NK-92 treated with Interleukin-12 subunit alpha and Interleukin-12 subunit beta, amount 100 ng/mL, for 24 hours (cell line): ENCODE measurements at regions not wholly inside any gene's neighbourhood (a gene's known extent, or its start where the extent isn't known, plus 50 kb on each side); places are given as distances from the start of the nearest gene placed in this dataset.

ENCODE experiments used
- DNase-seq: peaks from one replicate; lab custom pipeline; 2025; lab: John Stamatoyannopoulos, UW

DNA sequence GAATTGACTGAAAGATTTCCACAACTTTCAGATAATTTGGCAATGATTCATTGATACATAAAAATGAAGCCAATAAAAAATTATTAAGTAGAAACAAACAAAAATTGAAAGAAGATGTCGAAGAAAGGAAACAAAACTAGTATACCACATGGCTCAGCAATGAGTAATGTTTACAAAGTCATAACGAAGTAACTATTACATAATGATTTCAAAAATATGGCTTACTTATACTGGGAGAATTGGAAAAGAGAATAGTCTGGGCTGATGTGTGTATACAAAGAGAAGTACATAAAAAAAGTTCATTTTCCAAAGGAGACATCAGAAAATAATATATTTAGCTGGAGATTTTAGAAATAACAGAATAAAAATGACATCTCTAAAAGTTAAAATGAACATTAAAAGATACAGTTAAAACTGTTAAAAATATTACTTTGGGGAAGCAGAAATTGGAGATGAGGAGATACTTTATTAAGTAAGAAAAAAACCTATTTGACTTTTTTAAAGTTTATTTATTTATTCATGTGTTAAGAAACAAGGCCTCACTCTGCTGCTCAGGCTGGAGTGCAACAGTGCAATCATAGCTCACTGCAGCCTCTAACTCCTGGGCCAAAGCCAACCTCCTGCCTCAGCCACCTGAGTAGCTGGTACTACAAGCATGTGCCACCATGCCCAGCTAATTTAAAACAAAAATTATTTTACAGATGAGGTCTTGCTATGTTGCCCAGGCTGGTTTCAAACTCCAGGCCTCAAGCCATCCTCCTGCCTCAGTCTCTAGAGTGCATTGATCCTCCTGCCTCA lies 409.7 kb upstream of the PIK3C3 start:
- no peak for DNase-seq

GRCh38 chr18:41543815-41544214 lies 411.2 kb upstream of the PIK3C3 start:
- DNase-seq: no peak

GRCh38 chr18:41540237-41540871 lies 414.7 kb upstream of the PIK3C3 start:
- DNase-seq: no peak

DNA sequence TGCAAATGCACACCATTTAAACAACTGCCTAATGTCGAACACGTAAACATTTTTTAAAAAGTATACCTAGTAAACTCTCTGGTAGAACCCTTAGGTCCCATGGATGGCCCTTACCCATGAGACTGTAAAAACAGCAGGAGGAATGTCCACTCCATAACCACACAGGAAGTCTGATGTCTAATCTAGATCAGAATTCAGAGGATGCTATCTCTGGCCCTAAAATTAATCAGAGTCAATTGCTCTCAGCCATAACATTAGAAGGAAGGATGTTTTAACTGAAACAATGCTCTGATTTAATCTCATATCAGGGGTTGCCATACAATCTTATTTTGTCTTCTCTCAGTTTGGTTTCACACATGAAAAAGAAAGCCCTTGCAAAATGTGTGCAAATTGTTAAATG lies 416.3 kb upstream of the PIK3C3 start:
- no peak for DNase-seq

GRCh38 chr18:41537666-41538065 lies 417.4 kb upstream of the PIK3C3 start:
- no peak for DNase-seq

DNA sequence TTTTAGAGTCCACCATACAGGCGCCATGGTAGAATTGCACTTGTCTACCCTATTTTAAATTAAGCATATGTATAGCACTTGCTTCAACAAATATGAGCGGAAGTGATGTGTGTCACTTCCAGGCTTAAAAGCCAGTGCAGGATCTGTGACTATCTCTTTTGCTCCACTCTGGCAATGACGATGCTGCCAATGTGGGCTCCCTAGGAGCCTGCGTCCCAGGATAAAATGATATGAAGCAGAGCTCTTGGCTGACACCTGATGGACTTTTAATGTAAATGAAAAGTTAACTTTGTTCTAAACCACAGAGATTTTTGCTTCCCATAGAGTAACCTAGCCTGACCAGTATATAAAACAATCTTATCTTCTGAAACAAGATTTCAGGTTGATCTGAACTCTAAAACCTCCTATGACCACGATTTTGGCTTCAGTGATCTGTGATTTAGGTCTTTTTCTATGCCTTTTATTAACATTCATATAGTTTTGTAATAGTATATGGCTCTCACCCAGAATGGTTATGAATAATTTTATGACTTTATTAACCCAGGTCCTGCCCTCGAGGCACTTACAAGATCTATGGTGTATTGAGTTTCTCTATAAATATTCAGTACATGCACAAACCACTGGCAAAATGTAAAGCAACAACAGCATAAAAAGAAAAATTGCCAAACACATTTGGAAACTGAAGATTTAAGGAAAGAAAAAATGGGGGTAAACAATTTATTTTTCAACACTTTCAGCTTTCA lies 422.5 kb upstream of the PIK3C3 start:
- no peak for DNase-seq

GRCh38 chr18:41530970-41531369 lies 424.1 kb upstream of the PIK3C3 start:
- DNase-seq: no peak

DNA sequence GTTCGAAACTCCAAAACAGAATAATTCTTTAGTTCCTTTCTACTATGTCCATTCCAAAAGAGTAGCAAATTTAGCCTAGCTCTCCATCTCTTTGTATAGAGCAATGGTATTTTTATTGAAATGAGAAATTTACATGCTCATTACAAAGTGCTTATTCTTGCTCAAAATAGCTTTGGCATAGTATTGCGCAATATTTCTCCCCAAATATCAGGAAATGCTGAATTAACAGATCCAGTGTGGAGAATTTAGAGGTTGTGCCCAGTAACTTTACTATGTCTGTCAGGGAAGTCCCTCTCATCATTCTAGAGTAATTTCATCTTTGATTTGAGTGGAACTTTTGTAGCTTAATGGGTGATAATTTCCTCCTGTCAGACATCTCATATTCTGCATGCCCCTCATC lies 425.9 kb upstream of the PIK3C3 start:
- no peak for DNase-seq

DNA sequence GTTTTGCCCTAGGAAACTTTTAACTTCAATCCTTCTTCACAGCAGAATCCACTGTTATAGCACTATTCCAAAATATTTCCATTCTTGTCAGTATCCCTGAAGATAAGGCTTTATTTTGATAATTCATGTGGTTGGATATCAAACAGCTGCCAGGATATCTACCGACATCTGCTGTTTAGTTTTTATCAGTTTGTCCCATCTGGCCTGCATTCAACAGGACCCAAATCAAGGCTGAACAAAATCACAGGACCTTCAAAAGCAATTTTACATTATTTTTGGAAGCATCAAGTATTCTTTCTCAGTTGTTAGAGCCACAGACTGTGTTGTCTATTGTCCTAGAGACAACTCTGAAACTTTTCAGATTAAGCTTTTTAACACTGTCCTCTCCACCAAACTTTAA lies 429.0 kb upstream of the PIK3C3 start:
- DNase-seq: no peak

GRCh38 chr18:41524674-41525470 lies 430.2 kb upstream of the PIK3C3 start:
- no peak for DNase-seq

- DNase-seq: no peak
These were observed 437.9 kb upstream of the PIK3C3 start for GRCh38 chr18:41517142-41517541.

DNA sequence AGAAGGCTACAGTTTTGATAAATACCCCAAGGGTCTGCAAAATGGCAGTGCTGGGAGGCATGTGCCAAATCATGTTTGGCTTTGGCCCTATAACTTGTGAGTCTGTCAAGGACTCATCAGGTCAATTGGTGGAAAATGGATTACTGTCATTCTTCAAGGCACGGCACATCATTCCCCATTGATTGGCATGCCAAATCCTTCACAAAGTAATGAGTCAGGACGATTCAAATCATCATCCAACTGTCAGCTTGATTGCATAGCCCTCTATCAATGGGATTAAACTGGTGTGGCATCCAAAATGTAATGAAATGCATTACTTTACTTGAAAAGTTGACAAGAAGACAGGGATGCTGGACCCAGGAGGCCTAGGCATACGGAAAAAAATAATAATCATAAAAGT lies 441.6 kb upstream of the PIK3C3 start:
- DNase-seq: no peak

- DNase-seq: no peak
These were observed 450.7 kb upstream of the PIK3C3 start for GRCh38 chr18:41504316-41504715.

- no peak for DNase-seq
These were observed 453.2 kb upstream of the PIK3C3 start for GRCh38 chr18:41501848-41502247.

DNA sequence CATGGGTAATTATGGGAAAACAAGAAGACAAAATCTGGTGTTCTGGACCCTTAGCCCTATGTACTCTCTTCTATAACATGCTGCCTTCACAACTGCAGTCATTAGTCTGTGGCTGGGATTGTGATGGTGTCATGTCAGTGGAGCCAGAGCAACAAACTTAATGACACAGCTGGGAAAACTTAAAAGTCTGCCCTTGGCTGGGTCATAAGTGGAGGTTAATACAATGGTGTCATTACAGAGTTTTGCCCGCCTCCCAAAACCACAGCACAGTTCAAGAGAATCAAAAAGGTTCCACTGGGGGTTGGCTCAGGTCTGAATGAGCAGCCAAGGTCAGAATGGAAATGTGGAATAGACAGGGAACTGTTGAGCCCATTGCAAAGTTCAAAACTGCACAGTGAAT lies 455.7 kb upstream of the PIK3C3 start:
- DNase-seq: no peak

- DNase-seq: no peak
These were observed 464.2 kb upstream of the PIK3C3 start for GRCh38 chr18:41490861-41491260.

- DNase-seq: no peak
These were observed 468.5 kb upstream of the PIK3C3 start for GRCh38 chr18:41486575-41486974.

GRCh38 chr18:41484069-41484468 lies 471.0 kb upstream of the PIK3C3 start:
- DNase-seq: no peak

DNA sequence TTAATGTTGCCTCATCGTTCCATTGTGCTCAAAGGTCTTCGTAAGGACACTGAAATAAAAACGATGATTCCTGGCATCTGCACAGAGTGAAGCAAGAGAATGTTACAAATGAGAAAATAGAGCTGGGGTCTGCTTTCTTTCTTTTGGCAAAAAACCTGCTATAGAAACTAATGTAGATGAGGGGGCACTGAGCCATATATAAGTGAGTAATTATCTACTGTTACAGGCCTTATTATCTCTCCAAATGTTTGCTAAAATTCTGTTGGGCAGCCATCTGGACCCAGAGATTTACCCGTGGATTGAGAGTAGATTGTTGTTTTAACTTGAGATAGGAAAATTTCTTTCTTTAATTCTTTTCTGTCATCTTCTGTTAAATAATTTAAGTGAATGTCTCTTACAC lies 472.5 kb upstream of the PIK3C3 start:
- no peak for DNase-seq

- no peak for DNase-seq
These were observed 488.4 kb upstream of the PIK3C3 start for GRCh38 chr18:41466436-41467160.

DNA sequence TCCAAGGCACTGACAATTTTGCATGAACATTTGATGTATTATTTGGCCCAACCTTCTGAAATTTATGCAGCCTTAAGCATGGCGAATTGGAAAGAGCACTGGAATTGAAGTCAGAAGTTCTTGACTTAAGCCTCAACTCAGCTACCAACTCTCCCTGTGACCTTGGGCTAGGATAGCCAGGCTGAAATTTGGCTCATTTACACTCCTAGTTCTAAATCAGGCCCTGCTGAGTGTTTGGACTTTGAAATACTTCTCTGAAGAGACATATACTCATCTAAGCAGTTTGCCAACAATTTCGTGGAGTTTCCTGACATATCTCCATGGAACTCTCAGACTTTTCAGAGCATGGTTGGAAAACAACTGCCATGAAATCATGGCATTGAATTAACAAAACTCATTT lies 489.6 kb upstream of the PIK3C3 start:
- no peak for DNase-seq

GRCh38 chr18:41464278-41464677 lies 490.8 kb upstream of the PIK3C3 start:
- no peak for DNase-seq
